HG02588 (cell line): ENCODE measurements at regions not wholly inside any gene's neighbourhood (a gene's known extent, or its start where the extent isn't known, plus 50 kb on each side); places are given as distances from the start of the nearest gene placed in this dataset.
"Not testable (repeated sequence)": the region's sequence is repeated elsewhere in the genome, so short reads cannot be mapped to it uniquely, and the experiment has no call there.

Experiments
- ATAC-seq: cut with Tn5 transposase; IDR thresholded peaks from one replicate; pipeline ENCODE4 v1.9.1; 2021; ENCODE audit warnings: mild to moderate bottlenecking, moderate library complexity; ENCODE audit not compliant: unreplicated experiment

- no peak for ATAC-seq
These were observed 197.0 kb upstream of the E2F8 start for GRCh38 chr11:19437760-19438159.

GRCh38 chr11:19436932-19437331 is 196.2 kb upstream of the E2F8 start:
- no peak for ATAC-seq

- ATAC-seq: no peak
These were observed 194.7 kb upstream of the E2F8 start for GRCh38 chr11:19435306-19435989.

- ATAC-seq: no peak
These were observed 193.0 kb upstream of the E2F8 start for GRCh38 chr11:19433791-19434190.

- peak; percentile 55 for ATAC-seq
These were observed 192.6 kb upstream of the E2F8 start for GRCh38 chr11:19433367-19433766.

GRCh38 chr11:19432370-19433061 is 191.8 kb upstream of the E2F8 start:
- peak; percentile 58 for ATAC-seq

- no peak for ATAC-seq
These were observed 190.1 kb upstream of the E2F8 start for GRCh38 chr11:19430754-19431398.

DNA sequence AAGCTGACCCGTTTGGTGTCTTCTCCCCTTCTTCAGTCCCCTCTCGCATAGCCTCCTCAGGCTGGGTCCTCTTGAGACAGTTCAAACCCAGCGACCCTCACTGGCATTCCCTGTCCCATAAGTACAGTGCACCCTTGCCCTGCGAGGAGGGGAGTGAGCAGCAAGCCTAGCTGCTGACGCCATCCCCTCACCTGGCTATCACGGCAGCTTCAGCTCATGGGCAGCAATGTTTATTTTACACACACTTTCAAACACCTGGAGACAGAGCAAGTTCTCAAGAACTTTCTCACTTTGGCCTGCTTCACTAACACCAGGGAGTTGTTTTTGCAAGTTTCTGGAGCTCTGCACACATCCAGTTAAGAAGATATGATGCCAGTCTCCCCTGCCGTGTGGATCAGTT is 189.6 kb upstream of the E2F8 start:
- no peak for ATAC-seq

DNA sequence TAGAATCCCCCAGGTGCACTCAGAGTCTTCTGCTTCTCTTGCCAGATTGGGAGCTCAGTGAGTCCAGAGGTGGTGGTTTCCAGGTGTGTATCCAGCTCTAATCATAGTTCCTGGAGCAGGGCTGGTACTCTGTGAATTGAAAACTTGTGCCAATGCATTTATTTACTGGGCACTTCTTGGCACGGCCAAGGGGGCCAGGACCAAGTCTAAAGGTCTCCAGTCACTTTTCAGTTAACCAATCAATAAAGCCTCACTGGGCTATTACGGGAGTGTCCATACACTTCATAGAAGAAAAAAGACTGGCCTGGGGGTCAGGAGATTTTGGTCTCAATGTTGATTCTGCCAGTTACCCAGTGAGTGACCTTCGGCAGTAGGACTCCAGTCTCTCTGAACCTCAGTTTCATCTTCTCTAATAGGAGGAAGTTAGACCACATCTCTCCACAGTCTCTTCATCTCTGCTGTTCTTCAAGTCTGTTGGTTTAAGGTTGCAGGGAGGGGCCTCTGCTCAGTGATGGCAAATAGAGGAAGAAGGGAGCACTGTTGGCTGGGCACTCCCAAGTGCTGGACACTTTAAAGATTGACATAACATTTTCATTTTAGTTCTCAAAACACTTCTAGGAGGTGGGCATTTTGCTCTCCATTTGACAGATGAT is 188.5 kb upstream of the E2F8 start:
- no peak for ATAC-seq

GRCh38 chr11:19428206-19429002 is 187.7 kb upstream of the E2F8 start:
- no peak for ATAC-seq

DNA sequence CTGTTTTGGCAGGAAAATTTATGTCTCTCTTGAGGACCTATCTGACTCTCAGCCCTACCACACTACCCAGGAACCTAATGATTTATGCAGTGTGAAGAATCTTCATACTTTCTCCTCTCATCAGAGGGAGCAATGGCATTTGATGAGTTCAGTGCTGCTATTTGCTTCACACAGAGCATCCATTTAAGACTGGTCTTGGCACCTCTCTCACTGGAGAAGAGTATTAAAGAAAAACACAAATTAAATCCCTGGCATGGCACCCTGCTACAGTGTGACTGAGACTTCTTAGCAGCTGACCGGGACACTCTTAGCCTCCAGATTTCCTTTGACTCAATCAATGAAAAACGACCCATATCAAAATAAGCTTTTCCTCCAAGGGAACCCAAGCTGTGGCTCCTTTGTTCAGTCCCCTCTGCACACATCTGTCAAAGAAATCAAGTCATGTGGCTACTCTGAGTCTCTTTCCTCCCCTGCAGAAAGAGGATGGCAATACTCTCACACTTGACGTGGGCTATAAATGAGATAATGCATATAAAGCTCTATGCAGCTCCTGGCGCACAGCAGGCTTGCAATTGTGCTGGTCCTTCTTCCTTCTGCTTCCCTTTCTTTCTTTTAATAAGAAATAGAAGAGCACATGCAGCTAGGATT is 186.1 kb upstream of the E2F8 start:
- no peak for ATAC-seq

DNA sequence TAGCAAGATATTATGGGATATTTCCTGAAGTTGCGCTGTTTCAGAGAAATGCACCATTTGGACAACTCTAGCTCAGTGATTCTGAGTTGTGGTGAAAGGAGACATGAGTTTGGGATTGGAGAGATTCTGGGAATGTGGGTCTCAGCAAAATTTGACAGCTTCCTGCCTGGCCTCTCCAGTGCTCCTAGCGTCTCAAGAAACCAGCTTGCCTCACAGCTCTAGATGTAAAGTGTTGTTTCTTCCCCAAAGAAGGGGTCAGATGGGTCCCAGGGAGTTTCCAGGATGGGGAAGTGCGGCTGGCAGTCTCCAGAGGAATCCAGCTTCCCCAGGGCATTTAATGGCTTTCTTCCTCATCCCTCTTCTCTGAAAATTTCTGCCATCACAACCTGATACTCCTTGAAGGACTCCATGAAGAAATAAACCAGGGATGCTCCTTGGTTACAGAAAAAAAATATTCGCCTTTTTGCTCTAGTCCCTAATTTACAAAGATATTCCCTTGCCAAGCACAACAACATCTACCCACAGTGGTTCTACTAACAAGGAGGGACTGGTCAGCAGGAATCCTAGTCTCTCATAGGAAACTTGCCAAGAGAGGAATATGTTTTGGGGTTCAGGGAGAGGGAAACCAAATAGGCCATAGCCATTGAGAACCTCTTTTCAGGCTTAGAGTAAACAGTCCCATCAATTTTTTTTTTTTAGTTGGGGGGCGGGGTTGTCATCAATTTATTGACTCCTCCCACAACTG is 185.4 kb upstream of the E2F8 start:
- ATAC-seq: no peak

GRCh38 chr11:19422276-19422675 is 181.5 kb upstream of the E2F8 start:
- no peak for ATAC-seq

- no peak for ATAC-seq
These were observed 180.3 kb upstream of the E2F8 start for GRCh38 chr11:19420868-19421533.

- ATAC-seq: no peak
These were observed 179.1 kb upstream of the E2F8 start for GRCh38 chr11:19419808-19420207.

- no peak for ATAC-seq
These were observed 178.4 kb upstream of the E2F8 start for GRCh38 chr11:19419021-19419750.

- ATAC-seq: no peak
These were observed 177.5 kb upstream of the E2F8 start for GRCh38 chr11:19418221-19418620.

DNA sequence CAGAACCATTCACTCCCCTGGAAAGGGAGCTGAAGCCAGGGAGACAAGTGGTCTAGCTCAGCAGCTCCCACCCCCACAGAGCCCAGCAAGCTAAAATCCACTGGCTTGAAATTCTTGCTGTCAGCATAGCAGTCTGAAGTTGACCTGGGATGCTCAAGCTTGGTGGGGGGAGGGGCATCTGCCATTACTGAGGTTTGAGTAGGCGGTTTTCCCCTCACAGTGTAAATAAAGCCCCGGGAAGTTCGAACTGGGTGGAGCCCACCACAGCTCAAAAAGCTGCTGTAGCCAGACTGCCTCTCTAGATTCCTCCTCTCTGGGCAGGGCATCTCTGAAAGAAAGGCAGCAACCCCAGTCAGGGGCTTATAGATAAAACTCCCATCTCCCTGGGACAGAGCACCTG is 171.3 kb upstream of the E2F8 start:
- not testable (repeated sequence) for ATAC-seq
